HFFc6 (cell line): ENCODE measurements at regions not wholly inside any gene's neighbourhood (a gene's known extent, or its start where the extent isn't known, plus 50 kb on each side); places are given as distances from the start of the nearest gene placed in this dataset.
"Not testable (repeated sequence)": the region's sequence is repeated elsewhere in the genome, so short reads cannot be mapped to it uniquely, and the experiment has no call there.

Experiments used
- DNase-seq: peaks from one replicate; pipeline ENCODE4 v3.0.0-alpha.2; 2018
- H3K27ac Mint-ChIP-seq: 2 replicates; pipeline ENCODE4 v1.8.0; 2020; ENCODE audit warnings: mild to moderate bottlenecking, mixed read lengths
- H3K27me3 Mint-ChIP-seq: 2 replicates; pipeline ENCODE4 v1.8.0; 2021; ENCODE audit warnings: mild to moderate bottlenecking, moderate library complexity, mixed read lengths; ENCODE audit not compliant: insufficient read depth
- H3K36me3 Mint-ChIP-seq: 2 replicates; pipeline ENCODE4 v1.8.0; 2021; ENCODE audit warnings: low read depth, mixed read lengths
- H3K4me1 Mint-ChIP-seq: 2 replicates; pipeline ENCODE4 v1.8.0; 2020; ENCODE audit warnings: low read depth, mixed read lengths
- H3K4me3 Mint-ChIP-seq: 2 replicates; pipeline ENCODE4 v1.8.0; 2020; ENCODE audit warnings: mild to moderate bottlenecking, moderate library complexity, mixed read lengths
- H3K9me3 Mint-ChIP-seq: 2 replicates; pipeline ENCODE4 v1.8.0; 2020; ENCODE audit warnings: mild to moderate bottlenecking, mixed read lengths
- CTCF ChIP-seq: fragments of 200-600 bp; sonication (generic); IDR thresholded peaks from 2 replicates; pipeline ENCODE4 v1.5.0; 2021; ENCODE audit warnings: antibody characterized with exemption, mild to moderate bottlenecking

- H3K27ac Mint-ChIP-seq, result no peak overlapping the region
- no peaks in the 10 kb centered on the region for H3K4me1 Mint-ChIP-seq
- DNase-seq, result no peak
- no peak overlapping the region for H3K4me3 Mint-ChIP-seq
- peaks cover 51% of the 10 kb centered on the region for H3K9me3 Mint-ChIP-seq
- H3K36me3 Mint-ChIP-seq, result no peaks in the 10 kb centered on the region
- H3K27me3 Mint-ChIP-seq, result peaks cover 1% of the 10 kb centered on the region
- no peak for TF ChIP-seq CTCF
Observed at GRCh38 chr1:14429577-14429976, 168.9 kb upstream of the KAZN start.

- H3K9me3 Mint-ChIP-seq, result peaks cover 45% of the 10 kb centered on the region
- H3K27ac Mint-ChIP-seq, DNase-seq, H3K36me3 Mint-ChIP-seq, H3K4me1 Mint-ChIP-seq, H3K4me3 Mint-ChIP-seq, H3K27me3 Mint-ChIP-seq: not testable (repeated sequence)
Observed at GRCh38 chr1:14432728-14433127, 165.8 kb upstream of the KAZN start.

- Mint-ChIP-seq H3K27ac (no peak overlapping the region), H3K4me1 (no peaks in the 10 kb centered on the region), H3K36me3 (no peaks in the 10 kb centered on the region), H3K27me3 (no peaks in the 10 kb centered on the region; the same call in 1 of the 2 replicates), H3K9me3 (peaks cover 32% of the 10 kb centered on the region), H3K4me3 (no peak overlapping the region)
- no peak for DNase-seq
- TF ChIP-seq CTCF, result no peak
Observed at GRCh38 chr1:14435368-14436023, 163.0 kb upstream of the KAZN start.

DNA sequence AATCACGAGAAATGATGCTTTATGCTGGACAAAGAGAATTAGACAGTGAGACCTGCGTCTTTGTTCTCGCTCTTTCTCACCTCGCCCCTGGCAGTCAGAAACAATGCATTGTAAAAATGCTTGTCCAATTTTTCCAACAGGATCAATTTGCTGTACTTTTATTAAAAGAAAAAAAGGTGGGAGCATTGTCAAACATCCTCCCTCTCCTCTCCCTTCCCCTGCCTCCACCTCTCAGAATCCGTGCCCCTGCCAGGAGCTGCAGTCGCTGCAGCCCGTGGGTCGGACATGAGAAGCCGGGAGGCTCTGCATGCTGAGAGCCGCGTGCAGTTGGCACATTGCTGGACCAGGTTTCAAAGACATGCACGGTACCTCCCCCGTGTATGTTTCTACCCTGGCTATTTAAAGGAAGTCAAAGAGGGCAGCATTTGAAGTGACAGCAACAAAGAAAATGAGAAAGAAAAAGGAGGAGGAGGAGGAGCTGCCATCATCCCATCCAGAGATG, 161.0 kb upstream of the KAZN start:
- H3K9me3 Mint-ChIP-seq, result peaks cover 27% of the 10 kb centered on the region
- no peak for DNase-seq
- no peak for TF ChIP-seq CTCF
- no peaks in the 10 kb centered on the region; the same call in 1 of the 2 replicates for H3K27me3 Mint-ChIP-seq
- no peak overlapping the region for H3K27ac Mint-ChIP-seq
- no peaks in the 10 kb centered on the region for H3K36me3 Mint-ChIP-seq
- H3K4me1 Mint-ChIP-seq, result no peaks in the 10 kb centered on the region
- no peak overlapping the region for H3K4me3 Mint-ChIP-seq

DNA sequence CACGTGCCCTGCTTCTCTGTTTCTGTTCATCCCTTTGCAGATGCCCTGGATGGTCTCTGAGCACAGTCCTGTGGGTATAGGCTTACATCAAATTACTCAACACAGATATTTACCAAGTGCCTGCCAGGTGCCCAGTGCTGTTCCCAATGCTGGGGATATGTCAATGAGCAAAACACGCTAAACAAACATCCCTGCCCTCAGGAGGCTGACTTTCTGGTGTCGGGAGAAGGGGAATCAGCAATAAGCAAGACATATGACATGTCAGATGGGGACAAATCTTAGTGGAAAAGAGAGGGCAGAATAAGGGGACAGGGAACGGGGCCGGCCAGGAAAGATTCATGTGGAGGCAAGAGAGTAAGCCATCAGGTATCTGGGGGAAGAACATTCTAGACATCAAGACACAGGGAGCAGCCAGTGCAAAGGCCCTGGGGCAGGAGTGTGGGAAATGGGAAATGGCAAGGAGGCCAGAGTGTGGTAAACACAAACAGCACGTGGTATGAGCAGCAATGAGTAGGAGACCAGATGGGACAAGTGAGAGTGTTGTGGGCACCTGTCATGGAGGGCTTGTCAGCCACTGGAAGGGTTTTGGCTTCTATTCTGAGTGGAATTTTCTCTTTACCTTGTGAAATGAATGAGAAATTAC, 160.2 kb upstream of the KAZN start:
- no peak for DNase-seq
- Mint-ChIP-seq H3K27ac (no peak overlapping the region), H3K4me1 (no peaks in the 10 kb centered on the region), H3K9me3 (peaks cover 25% of the 10 kb centered on the region), H3K36me3 (no peaks in the 10 kb centered on the region), H3K4me3 (no peak overlapping the region), H3K27me3 (no peaks in the 10 kb centered on the region; the same call in 1 of the 2 replicates)
- no peak for TF ChIP-seq CTCF

DNA sequence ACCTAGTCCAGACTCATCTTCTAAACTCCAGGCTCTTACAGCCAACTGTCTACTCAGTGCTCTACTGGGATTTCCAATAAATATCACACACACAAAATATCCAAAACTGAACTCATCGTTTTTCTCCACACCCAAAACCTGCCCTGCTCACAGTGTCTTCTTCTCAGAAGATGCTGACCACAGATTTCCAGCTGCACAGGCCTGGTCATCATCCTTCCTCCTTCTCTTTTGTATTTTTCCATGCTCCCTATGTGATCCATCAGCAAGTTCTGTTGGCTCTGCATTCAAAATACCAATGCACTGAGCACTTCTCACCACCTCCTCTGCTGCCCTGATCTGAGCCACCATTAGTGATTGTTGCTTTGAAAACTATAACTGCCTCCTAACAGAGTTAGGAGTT, 159.5 kb upstream of the KAZN start:
- Mint-ChIP-seq H3K9me3 (peaks cover 27% of the 10 kb centered on the region), H3K4me1 (no peaks in the 10 kb centered on the region), H3K27me3 (no peaks in the 10 kb centered on the region), H3K36me3 (no peaks in the 10 kb centered on the region), H3K27ac (no peak overlapping the region), H3K4me3 (no peak overlapping the region)
- no peak for DNase-seq
- no peak for TF ChIP-seq CTCF
